HG02852 (cell line): ENCODE measurements at regions not wholly inside any gene's neighbourhood (a gene's known extent, or its start where the extent isn't known, plus 50 kb on each side); places are given as distances from the start of the nearest gene placed in this dataset.
"Not testable (repeated sequence)": the region's sequence is repeated elsewhere in the genome, so short reads cannot be mapped to it uniquely, and the experiment has no call there.

Source experiments
- ATAC-seq: cut with Tn5 transposase; IDR thresholded peaks from one replicate; pipeline ENCODE4 v1.9.1; 2021; ENCODE audit warnings: mild to moderate bottlenecking, moderate library complexity; ENCODE audit not compliant: unreplicated experiment

GRCh38 chr12:83656004-83656403, 969.3 kb downstream of the TMTC2 start:
- ATAC-seq = no peak

- no peak for ATAC-seq
These were observed 955.5 kb downstream of the TMTC2 start for GRCh38 chr12:83642205-83642604.

- no peak for ATAC-seq
These were observed 955.1 kb downstream of the TMTC2 start for GRCh38 chr12:83641789-83642188.

GRCh38 chr12:83634726-83635267, 948.1 kb downstream of the TMTC2 start:
- no peak for ATAC-seq

GRCh38 chr12:83630526-83630925, 943.8 kb downstream of the TMTC2 start:
- no peak for ATAC-seq

- no peak for ATAC-seq
These were observed 943.2 kb downstream of the TMTC2 start for GRCh38 chr12:83629931-83630330.

- ATAC-seq = no peak
These were observed 935.5 kb downstream of the TMTC2 start for GRCh38 chr12:83622205-83622604.

GRCh38 chr12:83619973-83620372, 933.3 kb downstream of the TMTC2 start:
- no peak for ATAC-seq

- ATAC-seq = no peak
These were observed 928.4 kb downstream of the TMTC2 start for GRCh38 chr12:83615152-83615551.

- no peak for ATAC-seq
These were observed 926.9 kb downstream of the TMTC2 start for GRCh38 chr12:83613586-83614110.

GRCh38 chr12:83603106-83603505, 916.4 kb downstream of the TMTC2 start:
- ATAC-seq = no peak

GRCh38 chr12:83575326-83575725, 888.6 kb downstream of the TMTC2 start:
- ATAC-seq = no peak

- no peak for ATAC-seq
These were observed 887.4 kb downstream of the TMTC2 start for GRCh38 chr12:83574142-83574541.

- no peak for ATAC-seq
These were observed 887.0 kb downstream of the TMTC2 start for GRCh38 chr12:83573671-83574070.

- no peak for ATAC-seq
These were observed 872.9 kb downstream of the TMTC2 start for GRCh38 chr12:83559650-83560049.

GRCh38 chr12:83556040-83556439, 869.3 kb downstream of the TMTC2 start:
- ATAC-seq = not testable (repeated sequence)

GRCh38 chr12:83541446-83541845, 854.7 kb downstream of the TMTC2 start:
- ATAC-seq = no peak

GRCh38 chr12:83538361-83538965, 851.8 kb downstream of the TMTC2 start:
- ATAC-seq = no peak

- ATAC-seq = no peak
These were observed 850.8 kb downstream of the TMTC2 start for GRCh38 chr12:83537428-83538053.

GRCh38 chr12:83536496-83536895, 849.8 kb downstream of the TMTC2 start:
- ATAC-seq = no peak

GRCh38 chr12:83528571-83528970, 841.9 kb downstream of the TMTC2 start:
- no peak for ATAC-seq

GRCh38 chr12:83527810-83528209, 841.1 kb downstream of the TMTC2 start:
- no peak for ATAC-seq
